ENCODE measurements at regions not wholly inside any gene's neighbourhood (a gene's known extent, or its start where the extent isn't known, plus 50 kb on each side); places are given as distances from the start of the nearest gene placed in this dataset.

GRCh38 chr6:167583412-167583811, 243.3 kb upstream of the AFDN start:
- no peaks in the 10 kb centered on the region for H3K9me3 ChIP-seq (ENCODE audit: control insufficient read depth in 1 of 2, insufficient read depth in 1 of 2, low read depth in 1 of 2, low read length in 2 of 2)
- intact Hi-C loops (cut with micrococcal nuclease), result no loop called here
- no peak overlapping the region for H2AFZ ChIP-seq (ENCODE audit: low read depth, low read length, poor library complexity, severe bottlenecking)
- POLR2A ChIA-PET, result no interaction called here
- no peak overlapping the region for H3K4me3 ChIP-seq (replicated peaks in 1 of 2; ENCODE audit: low read depth in 1 of 2, low read length in 2 of 2)
- H3K9me2 ChIP-seq (ENCODE audit: insufficient read depth), result no peaks in the 10 kb centered on the region
- TF ChIP-seq RAD21 (IDR thresholded peaks at IDR 0.05; ENCODE audit: low read depth) (no peak), EZH2phosphoT487 (IDR thresholded peaks at IDR 0.05; ENCODE audit: borderline replicate concordance) (no peak), ZNF274 (IDR thresholded peaks at IDR 0.05; ENCODE audit: low read depth, low read length) (no peak), POLR2AphosphoS5 (IDR thresholded peaks at IDR 0.05; ENCODE audit: low read depth, low read length) (no peak), FOSL1 (IDR thresholded peaks at IDR 0.05; ENCODE audit: low read depth) (no peak), SRF (IDR thresholded peaks at IDR 0.05; ENCODE audit: low read depth) (no peak), CEBPB (IDR thresholded peaks at IDR 0.05; ENCODE audit: low read depth) (no peak), EZH2 (IDR thresholded peaks at IDR 0.05) (no peak), SIN3A (IDR thresholded peaks at IDR 0.05; ENCODE audit: low read depth) (no peak), ELF1 (IDR thresholded peaks at IDR 0.05; ENCODE audit: borderline replicate concordance, low read depth) (no peak)
- TF ChIP-seq, protein P1, sequence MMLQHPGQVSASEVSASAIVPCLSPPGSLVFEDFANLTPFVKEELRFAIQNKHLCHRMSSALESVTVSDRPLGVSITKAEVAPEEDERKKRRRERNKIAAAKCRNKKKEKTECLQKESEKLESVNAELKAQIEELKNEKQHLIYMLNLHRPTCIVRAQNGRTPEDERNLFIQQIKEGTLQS (IDR thresholded peaks at IDR 0.05), result no peak
- TF ChIP-seq, protein P2, sequence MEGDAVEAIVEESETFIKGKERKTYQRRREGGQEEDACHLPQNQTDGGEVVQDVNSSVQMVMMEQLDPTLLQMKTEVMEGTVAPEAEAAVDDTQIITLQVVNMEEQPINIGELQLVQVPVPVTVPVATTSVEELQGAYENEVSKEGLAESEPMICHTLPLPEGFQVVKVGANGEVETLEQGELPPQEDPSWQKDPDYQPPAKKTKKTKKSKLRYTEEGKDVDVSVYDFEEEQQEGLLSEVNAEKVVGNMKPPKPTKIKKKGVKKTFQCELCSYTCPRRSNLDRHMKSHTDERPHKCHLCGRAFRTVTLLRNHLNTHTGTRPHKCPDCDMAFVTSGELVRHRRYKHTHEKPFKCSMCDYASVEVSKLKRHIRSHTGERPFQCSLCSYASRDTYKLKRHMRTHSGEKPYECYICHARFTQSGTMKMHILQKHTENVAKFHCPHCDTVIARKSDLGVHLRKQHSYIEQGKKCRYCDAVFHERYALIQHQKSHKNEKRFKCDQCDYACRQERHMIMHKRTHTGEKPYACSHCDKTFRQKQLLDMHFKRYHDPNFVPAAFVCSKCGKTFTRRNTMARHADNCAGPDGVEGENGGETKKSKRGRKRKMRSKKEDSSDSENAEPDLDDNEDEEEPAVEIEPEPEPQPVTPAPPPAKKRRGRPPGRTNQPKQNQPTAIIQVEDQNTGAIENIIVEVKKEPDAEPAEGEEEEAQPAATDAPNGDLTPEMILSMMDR (IDR thresholded peaks at IDR 0.05 in 2 of 3, conservative IDR thresholded peaks at IDR 0.05 in 1 of 3; ENCODE audit: borderline replicate concordance in 1 of 3, insufficient read depth in 1 of 3, low read depth in 2 of 3, low read length in 2 of 3), result no peak
- TF ChIP-seq, protein P3, sequence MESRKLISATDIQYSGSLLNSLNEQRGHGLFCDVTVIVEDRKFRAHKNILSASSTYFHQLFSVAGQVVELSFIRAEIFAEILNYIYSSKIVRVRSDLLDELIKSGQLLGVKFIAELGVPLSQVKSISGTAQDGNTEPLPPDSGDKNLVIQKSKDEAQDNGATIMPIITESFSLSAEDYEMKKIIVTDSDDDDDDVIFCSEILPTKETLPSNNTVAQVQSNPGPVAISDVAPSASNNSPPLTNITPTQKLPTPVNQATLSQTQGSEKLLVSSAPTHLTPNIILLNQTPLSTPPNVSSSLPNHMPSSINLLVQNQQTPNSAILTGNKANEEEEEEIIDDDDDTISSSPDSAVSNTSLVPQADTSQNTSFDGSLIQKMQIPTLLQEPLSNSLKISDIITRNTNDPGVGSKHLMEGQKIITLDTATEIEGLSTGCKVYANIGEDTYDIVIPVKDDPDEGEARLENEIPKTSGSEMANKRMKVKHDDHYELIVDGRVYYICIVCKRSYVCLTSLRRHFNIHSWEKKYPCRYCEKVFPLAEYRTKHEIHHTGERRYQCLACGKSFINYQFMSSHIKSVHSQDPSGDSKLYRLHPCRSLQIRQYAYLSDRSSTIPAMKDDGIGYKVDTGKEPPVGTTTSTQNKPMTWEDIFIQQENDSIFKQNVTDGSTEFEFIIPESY (IDR thresholded peaks at IDR 0.05; ENCODE audit: extremely low read depth, insufficient replicate concordance, low read length), result no peak
- H3K36me3 ChIP-seq (ENCODE audit: control insufficient read depth in 1 of 2, insufficient read depth in 2 of 2, low read length in 2 of 2), result no peaks in the 10 kb centered on the region
- H3K9ac ChIP-seq (ENCODE audit: low read length), result no peak overlapping the region
- ATAC-seq, result no peak
- H3K4me1 ChIP-seq (ENCODE audit: control insufficient read depth in 1 of 2, insufficient read depth in 2 of 2, low read length in 2 of 2), result no peaks in the 10 kb centered on the region
- no peaks in the 10 kb centered on the region for H3K27me3 ChIP-seq (ENCODE audit: insufficient read depth, low read length)
- DNase-seq (ENCODE audit: low read depth, low spot score), result no peak
- H4K20me1 ChIP-seq (ENCODE audit: insufficient read depth), result no peaks in the 10 kb centered on the region
- BruUV-seq (replicated peaks), result no TSS peak
- no peaks in the 10 kb centered on the region for H3K79me2 ChIP-seq (ENCODE audit: insufficient read depth, low read length)
- no peak overlapping the region for H3K27ac ChIP-seq (ENCODE audit: low read depth, low read length)
- CTCF ChIA-PET, result no interaction called here
- H3K4me2 ChIP-seq (ENCODE audit: low read length), result no peak overlapping the region
- RAD21 ChIA-PET (ENCODE audit: low non-redundant PET in 1 of 2, low total read pairs in 2 of 2, uncharacterized antibody in 2 of 2, unreplicated experiment in 2 of 2), result no interaction called here

All from HCT116 (cell line).